NCI-H748 (cell line): ENCODE measurements at regions not wholly inside any gene's neighbourhood (a gene's known extent, or its start where the extent isn't known, plus 50 kb on each side); places are given as distances from the start of the nearest gene placed in this dataset.

ENCODE experiments used
- DNase-seq: peaks from one replicate; lab custom pipeline; 2025; ENCODE audit not compliant: unreplicated experiment; lab: John Stamatoyannopoulos, UW

DNA sequence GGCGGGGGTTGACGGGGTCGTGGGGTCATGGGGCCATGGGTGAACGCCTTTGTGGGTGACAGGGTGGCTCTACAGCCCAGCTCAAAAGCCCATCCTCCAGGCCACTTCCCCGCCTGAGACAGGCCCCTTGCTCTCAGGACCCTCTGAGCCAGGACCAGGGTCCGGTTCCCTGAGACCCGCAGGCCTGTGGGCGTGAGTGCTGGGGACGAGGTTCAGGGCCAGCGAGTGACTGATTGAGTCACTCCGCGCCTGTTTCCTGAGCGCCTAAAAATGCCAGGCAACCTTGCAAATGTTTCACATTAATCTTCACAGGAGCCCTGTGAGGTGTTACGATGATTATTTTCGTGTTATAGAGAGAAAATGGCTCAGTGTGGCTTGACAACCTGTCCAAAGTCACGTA lies 97.8 kb downstream of the ZNF674 start:
- peak; percentile 41 for DNase-seq

DNA sequence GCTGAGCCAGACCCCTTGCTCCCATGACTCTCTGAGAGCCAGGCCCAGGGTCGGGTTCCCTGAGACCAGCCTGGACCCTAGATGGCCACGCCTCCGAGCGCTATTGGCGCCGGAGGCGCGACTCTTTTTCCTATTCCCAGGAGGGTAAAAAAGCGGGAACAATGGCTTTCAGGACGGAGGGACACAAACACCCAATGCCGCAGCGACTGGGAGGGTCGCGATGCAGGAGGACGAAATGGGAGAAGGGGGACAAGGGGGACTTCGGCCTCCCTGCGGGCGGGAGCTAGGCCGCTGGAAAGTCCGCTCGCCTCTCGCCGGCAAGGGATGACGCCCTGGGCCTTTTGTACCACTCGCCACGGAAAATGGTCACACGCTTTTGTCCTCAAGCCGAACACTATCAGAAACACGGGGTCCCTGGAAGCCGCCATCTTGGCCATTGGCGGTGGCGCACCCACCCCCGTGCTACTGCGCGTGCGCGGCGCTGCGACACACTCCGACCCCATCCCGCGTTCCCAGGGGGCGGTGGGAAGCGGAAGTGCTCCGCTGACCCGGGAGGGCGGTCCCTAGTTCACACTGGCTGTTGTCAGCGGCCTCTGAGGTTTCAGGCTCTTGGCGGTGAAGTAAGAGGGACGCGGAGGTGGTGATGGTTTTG lies 98.4 kb downstream of the ZNF674 start:
- DNase-seq, result peak; percentile 90

DNA sequence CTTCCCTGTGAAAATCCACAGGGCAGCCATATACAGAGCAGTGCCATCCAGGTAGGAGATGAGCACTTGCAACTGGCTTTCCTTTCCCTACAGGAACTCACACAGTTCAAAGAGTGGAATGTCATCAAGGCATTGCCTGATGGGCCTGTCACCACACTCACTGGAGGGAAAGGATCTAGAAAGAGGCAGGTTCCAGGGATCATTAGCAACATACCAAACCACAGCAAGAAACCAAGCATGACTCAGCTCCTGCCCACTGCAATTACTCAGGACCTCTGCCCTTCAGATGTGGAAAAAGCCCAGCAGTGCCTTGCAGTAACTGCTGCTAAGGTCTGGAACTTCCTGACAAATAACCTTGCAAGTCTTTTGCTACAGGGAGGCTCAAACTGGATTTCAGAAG lies 101.2 kb downstream of the ZNF674 start:
- DNase-seq, result no peak

DNA sequence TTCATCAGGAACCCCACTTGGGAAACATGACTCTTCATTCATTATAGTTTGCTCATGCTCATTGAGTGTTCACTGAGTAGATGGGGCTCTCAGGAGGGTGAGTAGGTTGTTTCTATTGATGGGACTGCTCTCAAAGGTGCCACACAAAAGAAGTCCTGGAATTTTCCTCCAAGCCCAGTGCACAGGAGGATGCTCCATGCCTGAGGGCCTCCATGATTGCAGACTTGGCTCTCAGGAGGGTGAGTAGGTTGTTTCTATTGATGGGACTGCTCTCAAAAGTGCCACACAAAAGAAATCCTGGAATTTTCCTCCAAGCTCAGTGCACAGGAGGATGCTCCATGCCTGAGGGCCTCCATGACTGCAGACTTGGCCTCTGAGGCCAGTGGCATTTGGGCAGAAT lies 108.5 kb downstream of the ZNF674 start:
- DNase-seq, result no peak

DNA sequence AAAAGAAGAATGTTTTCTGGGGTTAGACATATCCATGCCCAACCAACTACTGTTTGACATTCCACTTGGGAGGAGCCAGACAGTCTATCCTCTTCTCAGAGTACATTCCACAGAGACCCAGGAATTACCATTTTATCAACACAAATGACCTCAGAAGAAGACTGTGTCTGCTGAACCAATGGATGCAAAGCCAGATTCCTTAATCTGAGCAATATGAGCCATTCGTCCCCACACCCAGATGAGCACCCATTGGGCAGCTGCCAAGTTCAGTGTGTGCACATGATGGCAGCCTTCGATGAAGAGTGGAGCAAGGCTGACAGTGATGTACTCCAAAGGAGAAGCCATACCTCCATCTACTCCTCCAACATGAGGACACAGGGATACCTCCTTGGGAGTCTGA lies 111.3 kb downstream of the ZNF674 start:
- no peak for DNase-seq

DNA sequence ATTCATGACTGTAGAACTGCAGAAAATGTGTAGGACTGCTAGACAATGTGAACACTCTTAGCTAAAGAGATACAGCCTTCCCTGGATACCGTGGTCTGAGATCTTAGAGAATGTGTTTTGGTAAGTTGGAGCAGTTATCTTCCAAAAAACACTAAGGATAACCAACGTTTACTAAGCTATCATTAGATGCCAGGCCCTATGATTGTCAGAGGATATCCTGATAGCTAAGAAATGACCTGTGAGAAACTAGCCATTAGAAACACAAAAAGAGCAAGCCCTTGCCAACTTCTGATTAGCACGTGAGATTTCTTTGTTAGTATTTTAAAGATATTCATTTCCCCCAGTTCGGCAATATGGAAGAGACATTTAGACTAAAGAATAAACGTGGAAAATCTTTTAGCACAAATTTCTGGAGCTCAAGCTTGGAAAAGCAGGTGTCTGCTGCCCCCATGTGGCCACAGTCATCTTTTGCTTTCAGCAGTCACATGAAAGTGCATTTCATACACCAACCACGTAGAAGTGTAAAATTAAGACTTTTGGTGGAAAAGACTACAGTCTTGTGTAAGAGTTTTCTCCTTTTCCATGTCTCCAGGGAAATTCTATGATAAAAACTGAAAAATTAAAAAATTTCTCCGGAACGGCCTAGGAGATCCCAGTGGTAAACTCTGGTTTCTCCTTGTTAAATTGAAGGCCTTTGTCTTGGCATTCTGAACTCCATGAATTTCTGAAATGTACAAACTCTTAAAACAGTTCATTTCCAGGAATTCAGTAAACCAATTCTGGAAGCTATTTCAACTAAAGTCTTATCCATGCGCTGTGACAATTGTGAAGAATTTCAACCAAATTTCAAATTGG lies 136.4 kb downstream of the ZNF674 start:
- peak; percentile 51 for DNase-seq

DNA sequence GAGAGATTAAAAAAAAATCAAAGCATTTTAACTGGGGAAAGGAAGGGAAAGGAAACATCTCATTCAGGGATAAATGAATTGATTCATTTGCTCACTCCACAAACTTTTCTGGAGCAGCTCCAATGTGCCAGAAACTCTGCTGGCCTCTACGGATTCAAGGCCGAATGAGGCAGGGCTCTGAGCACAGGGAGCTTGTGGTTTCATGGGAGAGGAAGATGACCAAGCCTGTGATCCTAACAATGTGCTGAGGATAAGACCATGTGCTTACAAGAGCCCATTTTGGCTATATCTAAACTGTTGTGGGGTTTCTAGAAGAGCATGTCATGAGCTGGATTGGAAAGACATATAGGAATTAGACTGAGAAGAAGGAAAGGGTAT lies 137.5 kb downstream of the ZNF674 start:
- no peak for DNase-seq

DNA sequence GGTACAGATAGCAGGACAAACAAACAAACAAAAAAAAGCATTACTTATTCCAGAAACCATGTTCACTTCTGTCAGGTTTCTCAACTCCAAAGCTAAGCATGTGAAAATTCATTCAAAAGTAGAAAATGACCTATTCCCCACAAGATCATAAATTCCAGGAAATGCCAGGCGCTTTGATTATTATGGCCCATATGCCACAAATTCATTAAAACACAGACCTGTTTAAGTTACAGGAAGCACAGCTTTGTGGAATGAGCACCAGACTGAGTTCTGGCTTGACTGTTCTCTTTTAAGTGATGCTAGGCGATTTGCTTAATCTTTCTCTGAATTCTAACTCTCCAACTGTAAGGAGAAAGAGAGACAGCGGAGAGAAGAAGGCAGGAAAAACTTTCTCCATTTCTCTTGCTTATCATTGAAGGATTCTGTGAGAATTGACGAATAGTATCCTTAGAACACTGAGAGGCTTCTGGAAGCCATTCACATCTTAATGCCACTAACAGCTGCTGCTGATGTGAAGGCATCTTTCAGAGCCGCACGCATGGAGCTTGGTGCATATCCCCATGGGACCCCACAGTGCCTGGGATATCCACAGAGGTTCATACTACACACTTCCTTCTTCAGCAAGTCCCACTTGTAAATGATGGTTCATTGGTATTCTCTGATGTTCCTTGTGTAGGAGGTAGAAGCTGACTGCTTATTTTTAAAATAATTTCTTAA lies 138.0 kb downstream of the ZNF674 start:
- DNase-seq, result no peak

DNA sequence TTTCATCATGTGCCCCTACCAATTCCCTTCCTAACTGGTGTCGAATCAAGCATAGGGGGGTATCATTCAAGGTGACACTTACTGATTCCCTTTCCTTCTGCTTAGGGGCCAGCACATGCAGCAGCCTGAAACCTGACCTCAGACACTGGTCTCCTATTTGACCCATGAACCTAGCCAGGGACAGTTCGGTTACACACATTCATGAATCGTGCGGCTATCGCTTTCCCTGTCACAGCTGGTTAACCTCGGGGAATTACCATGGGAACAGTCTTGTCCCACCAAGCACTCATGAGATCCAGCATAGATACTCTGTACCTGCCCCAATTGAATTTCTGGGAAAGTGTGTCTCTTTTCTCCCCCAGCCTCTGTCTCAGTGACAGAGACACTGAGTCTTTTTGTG lies 140.4 kb downstream of the ZNF674 start:
- no peak for DNase-seq

DNA sequence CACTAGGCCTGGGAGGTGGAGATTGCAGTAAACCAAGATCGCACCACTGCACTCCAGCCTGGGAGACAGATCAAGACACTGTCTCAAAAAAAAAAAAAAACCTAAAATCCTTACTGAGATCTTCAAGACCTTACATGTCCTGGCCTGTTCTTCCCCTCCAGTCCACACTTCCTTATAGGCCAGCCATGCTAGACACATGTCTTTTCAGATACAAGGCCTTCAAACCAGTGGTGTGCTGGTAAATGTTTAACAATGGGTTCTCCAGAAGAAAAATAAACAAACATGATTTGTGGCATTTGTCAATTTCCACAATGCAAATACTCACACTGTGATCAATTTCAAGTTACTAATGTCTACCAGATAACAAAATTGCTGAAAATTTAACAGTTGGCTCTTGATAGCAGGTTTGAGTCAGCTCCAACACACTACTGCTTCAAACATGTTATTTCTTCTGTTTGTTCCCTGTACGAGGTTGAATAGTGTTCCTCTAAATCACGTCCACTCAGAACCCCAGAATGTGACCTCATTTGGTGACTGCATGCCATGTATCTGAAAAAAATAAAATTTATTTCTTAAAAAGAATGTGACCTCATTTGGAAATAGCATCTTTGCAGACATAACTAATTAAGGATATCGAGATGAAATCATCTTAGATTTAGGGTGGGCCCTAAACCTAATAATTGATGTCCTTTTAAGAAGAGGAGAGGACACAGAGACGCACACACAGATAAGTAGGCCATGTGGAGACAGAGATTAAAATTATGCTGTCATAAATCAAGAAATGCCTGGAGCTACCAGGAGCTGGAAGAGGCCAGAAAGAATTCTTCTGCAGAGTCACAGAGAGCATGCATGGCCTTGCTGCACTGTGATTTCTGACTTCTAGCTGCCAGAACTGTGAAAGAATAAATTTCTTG lies 144.4 kb downstream of the ZNF674 start:
- DNase-seq, result no peak

DNA sequence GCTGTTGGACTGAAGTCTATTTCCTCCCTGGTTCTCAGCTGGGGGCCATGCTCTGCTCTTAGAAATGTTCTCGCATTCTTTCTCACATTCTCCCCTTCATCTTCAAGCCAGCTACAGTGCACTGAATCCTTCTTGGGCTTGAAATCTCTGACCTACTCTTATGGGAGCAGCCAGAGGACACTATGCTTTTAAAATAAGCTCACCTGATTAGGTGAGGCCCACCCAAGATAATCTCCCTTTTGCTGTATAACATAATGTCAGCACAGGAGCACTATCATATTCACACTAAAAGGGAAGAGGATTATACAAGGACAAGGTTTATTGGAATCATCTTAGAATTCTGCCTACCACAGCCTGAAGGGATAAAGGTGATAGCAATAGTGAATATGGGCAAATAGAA lies 146.3 kb downstream of the ZNF674 start:
- no peak for DNase-seq

DNA sequence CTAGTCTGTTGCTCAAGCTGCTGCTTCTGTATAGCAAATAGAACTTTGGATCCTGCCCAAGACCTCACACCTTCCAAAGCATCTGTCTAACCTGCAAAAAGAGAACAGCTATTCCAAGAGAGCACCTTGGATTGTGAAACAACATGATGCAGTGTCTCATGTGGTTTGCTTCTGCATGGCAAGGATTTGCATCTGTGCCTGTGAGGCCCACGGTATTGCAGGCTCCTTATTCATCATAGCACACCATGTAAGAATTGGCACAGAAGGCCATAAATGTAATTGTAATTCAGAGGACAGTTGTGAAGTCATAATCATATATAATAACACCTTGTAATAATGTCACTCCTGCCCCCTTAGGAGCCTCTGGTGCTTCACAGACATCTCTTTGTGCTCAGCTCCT lies 147.1 kb downstream of the ZNF674 start:
- no peak for DNase-seq

DNA sequence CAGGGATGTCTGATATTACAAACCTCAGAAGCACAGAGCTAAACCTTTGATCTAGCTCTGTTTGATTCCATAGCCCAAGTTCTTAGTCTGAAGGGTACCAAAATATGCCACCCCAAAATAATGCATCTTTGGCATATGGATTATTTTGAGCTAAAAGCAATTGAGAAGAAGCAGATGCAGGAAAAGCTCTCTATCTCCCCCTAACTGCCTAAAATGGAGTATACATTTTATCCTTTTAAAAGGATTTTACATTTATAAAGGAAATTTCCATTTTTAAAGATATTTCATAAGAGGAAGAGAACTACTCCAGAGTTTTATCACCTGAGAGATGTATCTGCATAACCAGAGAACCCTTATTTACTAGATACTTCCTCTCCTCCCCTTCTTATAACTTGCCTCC lies 158.7 kb downstream of the ZNF674 start:
- peak; percentile 3 for DNase-seq

DNA sequence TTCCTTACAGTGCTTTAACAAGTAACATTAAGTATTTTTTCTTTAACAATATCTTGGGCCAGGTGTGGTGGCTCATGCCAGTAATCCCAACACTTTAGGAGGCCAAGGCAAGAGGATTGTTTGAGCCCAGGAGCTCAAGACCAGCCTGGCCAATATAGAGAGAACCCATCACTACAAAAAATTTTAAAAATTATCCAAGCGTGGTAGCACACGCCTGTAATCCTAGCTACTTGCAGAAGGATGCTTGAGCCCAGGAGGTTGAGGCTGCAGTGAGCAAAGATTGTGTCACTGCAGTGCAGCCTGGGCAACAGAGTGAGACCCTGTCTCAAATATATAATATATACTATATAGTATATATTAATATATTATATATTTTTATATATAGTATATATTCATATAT lies 162.2 kb downstream of the ZNF674 start:
- no peak for DNase-seq

DNA sequence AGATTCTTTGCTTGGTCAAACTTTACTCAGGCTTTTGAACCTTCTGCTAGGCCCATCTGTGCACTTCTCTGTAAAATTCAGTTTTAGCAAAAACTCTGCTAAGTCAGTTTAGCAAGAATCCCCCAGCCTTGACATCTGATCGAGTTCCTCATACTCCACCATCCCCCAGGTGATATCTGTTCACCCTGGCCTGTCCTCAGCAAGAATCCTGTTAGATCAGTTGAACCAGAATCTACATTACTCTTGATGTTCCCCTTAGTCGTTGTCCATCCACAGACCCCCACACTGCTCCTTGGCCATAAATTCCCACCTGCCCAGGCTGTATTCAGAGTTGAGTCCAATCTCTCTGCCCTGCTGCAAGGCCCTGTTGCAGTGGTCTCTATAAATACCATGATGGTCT lies 162.6 kb downstream of the ZNF674 start:
- no peak for DNase-seq

DNA sequence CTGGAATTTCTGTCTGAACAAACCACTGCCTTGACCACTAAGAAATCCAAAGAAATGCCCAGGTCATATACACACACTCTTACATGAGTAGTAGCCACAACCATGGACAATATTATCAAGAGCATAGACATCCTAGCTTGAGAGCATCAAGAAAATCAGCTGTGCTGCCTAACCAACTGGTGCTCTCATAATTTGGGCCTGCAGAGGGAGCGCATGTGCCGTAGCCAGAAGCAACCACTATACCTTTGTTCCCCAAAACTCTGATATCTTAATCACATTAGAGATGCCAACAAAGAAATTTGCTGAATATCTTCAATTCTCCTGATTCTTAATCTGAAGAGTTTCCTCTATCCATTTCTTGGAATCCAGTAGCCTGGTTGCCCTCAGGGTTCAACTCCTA lies 163.6 kb downstream of the ZNF674 start:
- peak; percentile 29 for DNase-seq

DNA sequence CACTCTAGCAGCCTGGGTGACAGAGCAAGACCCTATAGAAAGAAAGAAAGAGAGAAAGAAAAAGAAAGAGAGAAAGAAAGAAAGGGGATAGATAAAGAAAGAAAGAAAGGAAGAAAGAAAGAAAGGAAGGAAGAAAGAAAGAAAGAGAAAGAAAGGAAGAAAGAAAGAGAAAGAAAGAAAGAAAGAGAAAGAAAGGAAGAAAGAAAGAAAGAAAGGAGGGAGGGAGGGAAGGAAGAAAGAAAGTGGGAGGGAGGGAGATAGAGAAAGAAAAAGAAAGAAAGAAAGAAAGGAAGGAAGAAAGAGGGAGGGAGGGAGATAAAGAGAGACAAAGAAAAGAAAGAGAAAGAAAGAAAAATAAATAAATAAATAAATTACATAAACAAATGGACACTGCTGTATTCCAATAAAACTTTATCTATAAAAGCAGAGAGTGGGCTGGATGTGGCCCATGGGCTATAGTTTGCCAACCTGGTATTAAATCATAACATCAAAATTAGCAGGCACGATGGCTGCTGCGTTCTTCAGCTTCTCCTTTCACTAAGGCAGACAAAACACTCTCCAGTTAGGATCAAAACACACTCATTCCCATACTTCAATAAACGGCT lies 165.0 kb downstream of the ZNF674 start:
- DNase-seq, result no peak

DNA sequence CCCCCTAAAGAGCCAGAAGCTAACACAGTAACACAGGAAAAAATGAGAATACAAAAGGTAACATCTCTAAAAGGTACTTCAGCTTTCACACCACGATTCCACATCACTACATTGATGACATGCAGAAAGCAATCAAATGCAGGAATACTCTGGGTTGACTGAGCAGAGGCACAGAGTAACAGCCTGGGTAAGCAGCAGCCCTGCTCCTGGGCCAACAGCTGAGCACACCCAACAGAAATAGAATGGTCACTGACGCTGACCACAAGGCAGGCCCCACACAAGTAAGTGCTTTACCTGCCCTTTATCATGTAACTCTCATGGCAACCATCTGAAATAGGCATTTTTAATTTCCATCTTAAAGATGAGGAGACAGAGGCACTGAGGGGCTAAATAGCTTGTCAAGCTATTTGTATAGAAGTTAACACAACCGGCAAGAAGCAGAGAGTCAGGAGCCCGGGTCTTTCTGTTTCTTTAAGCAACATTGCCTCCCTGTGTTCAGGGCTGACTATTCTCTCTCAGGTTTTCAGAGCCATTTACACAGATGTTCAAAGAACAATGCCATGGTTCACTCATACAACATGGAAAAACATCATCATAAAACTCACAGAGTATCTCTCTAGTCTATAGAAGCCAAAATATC lies 168.9 kb downstream of the ZNF674 start:
- DNase-seq, result peak; percentile 61

DNA sequence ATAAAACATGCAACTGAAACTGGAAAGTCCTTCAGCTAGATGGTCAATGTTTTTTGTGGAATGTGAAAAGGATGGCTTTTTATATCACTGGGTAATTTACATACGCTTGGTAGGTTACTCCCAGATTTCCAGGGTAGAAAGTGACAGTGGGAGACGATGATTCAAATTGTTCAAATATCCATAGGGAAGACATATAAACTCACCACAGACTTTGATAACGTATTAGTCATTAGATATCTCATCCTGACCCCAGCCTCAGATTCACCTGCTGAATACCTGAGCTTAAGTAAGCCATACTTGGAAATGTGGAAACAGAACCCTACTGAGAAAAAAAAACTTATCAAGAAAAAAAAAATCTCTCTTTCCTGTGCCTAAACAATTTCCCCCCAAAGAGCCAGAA lies 169.4 kb downstream of the ZNF674 start:
- no peak for DNase-seq

DNA sequence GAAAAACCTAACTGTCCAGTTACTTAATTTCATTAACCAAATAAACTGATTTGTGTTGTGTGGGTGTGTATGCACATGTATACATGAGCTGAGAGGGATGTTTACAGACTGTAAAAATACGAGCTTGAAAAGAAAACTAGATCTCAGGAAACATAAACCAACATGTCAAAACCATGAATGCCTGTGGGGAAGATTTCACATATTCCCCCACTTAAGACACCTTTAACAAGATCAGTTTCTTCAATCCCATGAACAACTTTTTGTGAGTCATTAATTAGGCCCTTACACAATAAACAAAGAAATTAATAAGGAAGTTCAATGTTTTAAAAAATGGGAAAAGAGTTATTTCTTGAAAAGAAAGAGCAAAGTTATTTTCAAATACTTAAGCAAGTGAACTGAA lies 170.8 kb downstream of the ZNF674 start:
- no peak for DNase-seq
